NB4 (cell line): ENCODE measurements at regions not wholly inside any gene's neighbourhood (a gene's known extent, or its start where the extent isn't known, plus 50 kb on each side); places are given as distances from the start of the nearest gene placed in this dataset.
A peak's percentile ranks its signal among the peaks of the same experiment; 100 is the strongest.

Experiments
- DNase-seq: peaks from one replicate; pipeline ENCODE4 v3.0.0; 2010; ENCODE audit warnings: low read depth
- H3K4me3 ChIP-seq: one replicate; pipeline ENCODE4 v1.5.1; 2011; ENCODE audit warnings: mild to moderate bottlenecking, low read depth, low read length, moderate library complexity
- CTCF ChIP-seq: IDR thresholded peaks from one replicate; pipeline ENCODE4 v1.5.1; 2012; ENCODE audit warnings: low read depth, low read length
- MAX ChIP-seq: IDR thresholded peaks from 2 replicates; pipeline ENCODE4 v1.6.1; 2011; ENCODE audit warnings: low read depth, low read length
- MYC ChIP-seq: IDR thresholded peaks from 2 replicates; pipeline ENCODE4 v1.6.1; 2011; ENCODE audit warnings: low read depth, low read length
- POLR2A ChIP-seq: IDR thresholded peaks from 2 replicates; pipeline ENCODE4 v1.6.1; 2011; ENCODE audit warnings: mild to moderate bottlenecking; ENCODE audit not compliant: insufficient read length; ENCODE audit errors: extremely low read depth

GRCh38 chr5:42896523-42896922, 84.8 kb upstream of the SELENOP start:
- TF ChIP-seq MYC: no peak
- no peak for TF ChIP-seq POLR2A
- DNase-seq: no peak
- no peak overlapping the region for H3K4me3 ChIP-seq

- TF ChIP-seq CTCF (peak; percentile 13), POLR2A (no peak)
- no peak for DNase-seq
- no peak overlapping the region for H3K4me3 ChIP-seq
Measured at GRCh38 chr5:42894057-42894456, 82.4 kb upstream of the SELENOP start.

- DNase-seq: peak; percentile 82
- TF ChIP-seq MAX: 0 out of 2 replicates have a peak, but pooled peaks have one; percentile 9
- peak; percentile 97 for TF ChIP-seq CTCF
- no peak for TF ChIP-seq POLR2A
- no peak for TF ChIP-seq MYC
- H3K4me3 ChIP-seq: no peak overlapping the region
Measured at GRCh38 chr5:42889311-42889933, 77.7 kb upstream of the SELENOP start.

GRCh38 chr5:42888771-42889170, 77.1 kb upstream of the SELENOP start:
- no peak for TF ChIP-seq POLR2A
- TF ChIP-seq MYC: no peak
- no peak for TF ChIP-seq CTCF
- TF ChIP-seq MAX: no peak
- no peak overlapping the region for H3K4me3 ChIP-seq
- DNase-seq: no peak

- TF ChIP-seq MYC (no peak), MAX (no peak), CTCF (no peak), POLR2A (no peak)
- DNase-seq: no peak
- H3K4me3 ChIP-seq: no peak overlapping the region
Measured at GRCh38 chr5:42887575-42887974, 75.9 kb upstream of the SELENOP start.

- no peak overlapping the region for H3K4me3 ChIP-seq
- DNase-seq: no peak
- no peak for TF ChIP-seq POLR2A
- no peak for TF ChIP-seq MAX
- TF ChIP-seq MYC: no peak
- TF ChIP-seq CTCF: no peak
Measured at GRCh38 chr5:42887097-42887496, 75.4 kb upstream of the SELENOP start.
